Natural killer cell (primary cell): ENCODE measurements at regions not wholly inside any gene's neighbourhood (a gene's known extent, or its start where the extent isn't known, plus 50 kb on each side); places are given as distances from the start of the nearest gene placed in this dataset.

Experiments
- ATAC-seq, 3 donors: fragments of 150-1000 bp in 2 of 3; fragments of 200-7000 bp in 1 of 3; cut with Tn5 transposase; 1 replicate in 1 of 3; 2 replicates in 2 of 3; pipeline ENCODE4 v1.10.0; 2021; ENCODE audit warnings: mild to moderate bottlenecking in 2 of 3, moderate library complexity in 2 of 3
- DNase-seq, 2 donors: peaks; one replicate each; pipeline versions ENCODE4 v3.0.0 to v3.0.0-alpha.2; 2013 to 2021; ENCODE audit warnings: mixed read lengths in 1 of 2
- H3K27ac ChIP-seq: one replicate; pipeline ENCODE4 v1.5.1; 2013; ENCODE audit warnings: mild to moderate bottlenecking, low read length
- H3K27me3 ChIP-seq: one replicate; pipeline ENCODE4 v1.6.1; 2013; ENCODE audit warnings: low read length; ENCODE audit not compliant: control insufficient read depth, insufficient read depth
- H3K36me3 ChIP-seq: one replicate; pipeline ENCODE4 v1.6.1; 2013; ENCODE audit warnings: low read length; ENCODE audit not compliant: control insufficient read depth, insufficient read depth
- H3K4me1 ChIP-seq: one replicate; pipeline ENCODE4 v1.6.1; 2013; ENCODE audit warnings: low read length; ENCODE audit not compliant: control insufficient read depth, insufficient read depth
- H3K4me3 ChIP-seq: one replicate; pipeline ENCODE4 v1.5.1; 2013; ENCODE audit warnings: low read length
- H3K9me3 ChIP-seq: one replicate; pipeline ENCODE4 v1.6.1; 2013; ENCODE audit warnings: low read length; ENCODE audit not compliant: control insufficient read depth, insufficient read depth
- H3K27ac Mint-ChIP-seq, 2 donors: one replicate each; pipeline ENCODE4 v1.8.0; 2022; ENCODE audit warnings: mild to moderate bottlenecking in 2 of 2, mixed read lengths in 2 of 2, moderate library complexity in 1 of 2
- H3K27me3 Mint-ChIP-seq, 2 donors: one replicate each; pipeline ENCODE4 v1.8.0; 2022; ENCODE audit warnings: low read depth in 2 of 2, mixed read lengths in 2 of 2
- H3K36me3 Mint-ChIP-seq: one replicate; pipeline ENCODE4 v1.8.0; 2022; ENCODE audit warnings: mixed read lengths
- H3K4me1 Mint-ChIP-seq, 2 donors: one replicate each; pipeline ENCODE4 v1.8.0; 2022; ENCODE audit warnings: mixed read lengths in 2 of 2
- H3K4me3 Mint-ChIP-seq: one replicate; pipeline ENCODE4 v1.8.0; 2022; ENCODE audit warnings: mild to moderate bottlenecking, moderate library complexity, mixed read lengths
- H3K9me3 Mint-ChIP-seq, 2 donors: one replicate each; pipeline ENCODE4 v1.8.0; 2022; ENCODE audit warnings: mixed read lengths in 2 of 2
- WGBS: methylation state at CpG from one replicate; pipeline ENCODE4 v1.1.7; 2013; ENCODE audit warnings: missing lambda C conversion rate; ENCODE audit not compliant: insufficient coverage; 5-methylcytosine and 5-hydroxymethylcytosine counted together
- intact Hi-C: fragments of 100-400 bp; cut with micrococcal nuclease; formaldehyde crosslinking; loops from one replicate; pipeline ENCODE4 v1.14.2; 2022
- TF ChIP-seq, protein P1 (sequence below): fragments of 200-600 bp; IDR thresholded peaks from one replicate; pipeline ENCODE4 v1.8.0; 2022; ENCODE audit warnings: antibody characterized with exemption

DNA sequence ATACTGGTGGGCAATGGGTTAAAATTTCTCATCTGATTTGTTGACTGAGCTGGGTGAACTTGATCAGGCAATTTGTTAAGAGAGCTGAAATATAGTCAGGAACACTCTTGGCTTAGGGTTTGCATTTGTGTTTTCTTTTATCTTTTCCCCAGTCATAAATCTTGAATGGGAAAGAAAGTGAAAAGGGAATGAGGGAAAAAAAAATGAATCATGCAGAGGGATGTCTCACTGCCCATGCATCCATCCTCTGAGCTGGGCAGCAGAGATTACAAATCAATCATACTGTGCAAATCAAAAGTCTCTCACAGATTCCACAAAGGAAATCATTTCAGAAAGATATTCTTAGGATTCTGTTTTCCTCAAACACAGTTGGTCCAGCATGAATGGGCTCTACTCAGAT, 174.2 kb upstream of the MPPED2 start:
- no peaks in the 10 kb centered on the region for H3K9me3 ChIP-seq
- no peak overlapping the region for H3K27ac ChIP-seq
- ATAC-seq (no peak), DNase-seq (no peak)
- H3K4me1 ChIP-seq: no peaks in the 10 kb centered on the region
- H3K27me3 Mint-ChIP-seq: peaks cover 0 to under 1% of the 10 kb centered on the region in 2 donors
- no peaks in the 10 kb centered on the region for H3K36me3 ChIP-seq
- no peak overlapping the region for H3K4me3 Mint-ChIP-seq
- H3K4me1 Mint-ChIP-seq: no peaks in the 10 kb centered on the region
- intact Hi-C loops: no loop called here
- TF ChIP-seq, protein P1, sequence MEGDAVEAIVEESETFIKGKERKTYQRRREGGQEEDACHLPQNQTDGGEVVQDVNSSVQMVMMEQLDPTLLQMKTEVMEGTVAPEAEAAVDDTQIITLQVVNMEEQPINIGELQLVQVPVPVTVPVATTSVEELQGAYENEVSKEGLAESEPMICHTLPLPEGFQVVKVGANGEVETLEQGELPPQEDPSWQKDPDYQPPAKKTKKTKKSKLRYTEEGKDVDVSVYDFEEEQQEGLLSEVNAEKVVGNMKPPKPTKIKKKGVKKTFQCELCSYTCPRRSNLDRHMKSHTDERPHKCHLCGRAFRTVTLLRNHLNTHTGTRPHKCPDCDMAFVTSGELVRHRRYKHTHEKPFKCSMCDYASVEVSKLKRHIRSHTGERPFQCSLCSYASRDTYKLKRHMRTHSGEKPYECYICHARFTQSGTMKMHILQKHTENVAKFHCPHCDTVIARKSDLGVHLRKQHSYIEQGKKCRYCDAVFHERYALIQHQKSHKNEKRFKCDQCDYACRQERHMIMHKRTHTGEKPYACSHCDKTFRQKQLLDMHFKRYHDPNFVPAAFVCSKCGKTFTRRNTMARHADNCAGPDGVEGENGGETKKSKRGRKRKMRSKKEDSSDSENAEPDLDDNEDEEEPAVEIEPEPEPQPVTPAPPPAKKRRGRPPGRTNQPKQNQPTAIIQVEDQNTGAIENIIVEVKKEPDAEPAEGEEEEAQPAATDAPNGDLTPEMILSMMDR: no peak
- H3K27me3 ChIP-seq: no peaks in the 10 kb centered on the region
- no peak overlapping the region for H3K4me3 ChIP-seq
- no peak overlapping the region for H3K27ac Mint-ChIP-seq
- H3K36me3 Mint-ChIP-seq: no peaks in the 10 kb centered on the region
- H3K9me3 Mint-ChIP-seq: peaks cover 2% of the 10 kb centered on the region in 2 donors

DNA sequence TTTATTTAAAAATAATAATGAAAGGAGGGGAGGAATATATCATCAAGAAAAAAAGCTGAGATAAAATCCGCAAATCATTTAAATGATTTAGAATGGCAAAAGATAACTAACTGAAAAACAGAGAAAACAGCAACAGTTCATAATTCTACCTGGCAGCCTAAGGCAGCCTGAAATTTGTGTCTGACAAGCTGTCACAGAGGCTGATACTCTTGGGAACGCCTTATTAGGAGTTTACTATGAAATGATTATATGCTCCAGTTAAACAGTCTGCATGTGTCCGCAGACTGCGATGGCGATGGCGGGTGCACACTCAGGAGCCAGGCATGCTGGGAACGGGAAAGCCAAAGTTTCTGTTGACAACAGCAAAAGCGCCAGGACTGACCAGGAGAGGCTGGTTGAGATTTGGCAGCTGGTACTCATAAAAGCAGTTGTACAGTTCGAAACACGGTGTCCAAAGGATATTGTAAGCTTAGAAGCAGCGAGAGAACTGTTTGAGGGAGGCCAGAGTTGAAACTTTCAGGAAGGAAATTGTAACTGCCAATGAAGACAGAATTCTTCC, 172.9 kb upstream of the MPPED2 start:
- no peak overlapping the region for H3K27ac Mint-ChIP-seq

DNA sequence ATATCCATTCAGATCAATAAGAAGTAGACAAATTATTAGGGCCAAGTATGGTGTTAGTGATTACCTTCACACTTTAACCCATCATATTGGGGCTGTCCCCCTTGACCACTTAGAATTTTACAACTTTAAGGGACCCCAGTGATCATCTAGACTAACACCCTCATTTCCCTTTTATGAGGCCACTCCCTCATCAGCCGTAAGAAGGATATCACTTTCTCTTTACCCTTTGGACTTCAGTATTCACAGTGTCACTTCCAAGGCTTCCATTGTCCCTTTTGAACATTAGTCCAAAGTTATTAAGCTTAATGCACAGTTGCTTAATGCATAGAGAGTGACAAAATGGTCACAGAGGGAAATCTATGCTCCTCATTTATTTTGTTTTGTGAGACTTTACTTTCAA, 172.4 kb upstream of the MPPED2 start:
- no peaks in the 10 kb centered on the region for H3K36me3 ChIP-seq
- intact Hi-C loops: no loop called here
- no peak overlapping the region for H3K4me3 Mint-ChIP-seq
- no peak overlapping the region for H3K4me3 ChIP-seq
- H3K27me3 Mint-ChIP-seq: peaks cover 4 to 7% of the 10 kb centered on the region in 2 donors
- H3K27me3 ChIP-seq: no peaks in the 10 kb centered on the region
- no peak overlapping the region for H3K27ac Mint-ChIP-seq
- ATAC-seq (no peak), DNase-seq (no peak)
- 33% methylated on average over 1 of the region's 1 CpG for WGBS
- peaks cover 6% of the 10 kb centered on the region in 2 donors for H3K9me3 Mint-ChIP-seq
- H3K36me3 Mint-ChIP-seq: no peaks in the 10 kb centered on the region
- H3K9me3 ChIP-seq: no peaks in the 10 kb centered on the region
- H3K4me1 ChIP-seq: no peaks in the 10 kb centered on the region
- no peak overlapping the region for H3K27ac ChIP-seq
- H3K4me1 Mint-ChIP-seq: no peaks in the 10 kb centered on the region
- TF ChIP-seq, protein P1: no peak

More for the DNA sequence above, 172.9 kb upstream of the MPPED2 start:
- no peak overlapping the region for H3K4me3 Mint-ChIP-seq
- H3K4me1 ChIP-seq: no peaks in the 10 kb centered on the region
- no peak overlapping the region for H3K27ac ChIP-seq
- TF ChIP-seq, protein P1: no peak
- no peaks in the 10 kb centered on the region for H3K9me3 ChIP-seq
- peaks cover 4 to 6% of the 10 kb centered on the region in 2 donors for H3K9me3 Mint-ChIP-seq
- H3K4me3 ChIP-seq: no peak overlapping the region
- ATAC-seq (no peak), DNase-seq (no peak)
- no peaks in the 10 kb centered on the region for H3K4me1 Mint-ChIP-seq
- peaks cover 4 to 7% of the 10 kb centered on the region in 2 donors for H3K27me3 Mint-ChIP-seq
- H3K36me3 Mint-ChIP-seq: no peaks in the 10 kb centered on the region
- intact Hi-C loops: no loop called here
- 66% methylated on average over 11 of the region's 11 CpGs for WGBS
- H3K36me3 ChIP-seq: no peaks in the 10 kb centered on the region
- H3K27me3 ChIP-seq: no peaks in the 10 kb centered on the region

DNA sequence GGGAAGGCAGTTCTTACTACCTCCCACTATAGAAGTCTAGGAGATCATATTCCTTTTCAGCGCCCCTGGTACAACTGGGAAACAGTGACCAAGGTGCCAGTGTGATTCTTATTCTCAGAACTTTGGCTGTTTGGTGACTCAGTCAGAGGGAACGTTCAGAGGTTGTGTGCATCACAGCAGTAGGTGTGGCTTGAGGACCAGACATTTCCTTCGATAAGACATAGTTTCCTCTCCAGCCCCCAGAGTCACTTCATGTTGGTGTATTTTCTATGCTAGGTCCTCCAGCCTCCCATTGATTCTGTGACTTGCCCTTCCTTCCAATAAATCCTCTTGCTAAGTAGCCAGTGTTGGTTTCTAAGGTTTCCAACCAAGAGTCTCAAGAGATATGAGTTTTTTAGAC, 171.9 kb upstream of the MPPED2 start:
- H3K4me3 Mint-ChIP-seq: no peak overlapping the region
- Histone ChIP-seq H3K27ac (no peak overlapping the region), H3K4me1 (no peaks in the 10 kb centered on the region), H3K36me3 (no peaks in the 10 kb centered on the region), H3K27me3 (no peaks in the 10 kb centered on the region), H3K9me3 (no peaks in the 10 kb centered on the region), H3K4me3 (no peak overlapping the region)
- peaks cover 4 to 7% of the 10 kb centered on the region in 2 donors for H3K27me3 Mint-ChIP-seq
- no peaks in the 10 kb centered on the region for H3K4me1 Mint-ChIP-seq
- TF ChIP-seq, protein P1: no peak
- intact Hi-C loops: no loop called here
- no peaks in the 10 kb centered on the region for H3K36me3 Mint-ChIP-seq
- ATAC-seq: no peak
- H3K27ac Mint-ChIP-seq: no peak overlapping the region
- 51% methylated on average over 3 of the region's 3 CpGs for WGBS
- H3K9me3 Mint-ChIP-seq: peaks cover 6% of the 10 kb centered on the region in 2 donors
- no peak for DNase-seq
